ENCODE measurements at regions not wholly inside any gene's neighbourhood (a gene's known extent, or its start where the extent isn't known, plus 50 kb on each side); places are given as distances from the start of the nearest gene placed in this dataset.

DNA sequence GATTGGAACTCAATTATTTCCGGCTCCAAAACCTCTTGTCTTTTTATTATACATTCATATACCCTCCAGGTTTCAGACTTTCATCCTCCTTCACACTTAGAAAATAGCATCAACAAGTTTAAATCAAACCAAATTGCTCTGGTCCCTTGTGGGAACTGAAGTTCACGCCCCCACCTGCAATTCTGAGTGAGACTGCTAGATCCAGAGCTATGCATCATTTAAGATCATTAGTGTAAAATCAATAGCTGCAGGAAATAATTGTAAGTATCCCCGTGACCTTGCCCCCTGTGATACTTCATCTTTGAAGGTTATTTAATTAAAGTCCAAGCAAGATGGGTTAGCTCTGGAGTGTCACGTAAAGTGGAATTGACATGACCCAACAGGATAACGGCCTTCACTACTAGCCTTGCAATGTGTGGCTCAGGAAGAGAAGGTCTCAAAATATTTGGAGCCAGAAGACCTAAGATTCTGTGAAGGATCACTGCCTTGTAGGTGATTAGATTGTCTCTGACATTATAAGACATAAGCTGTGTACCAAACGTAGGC lies 742.2 kb upstream of the LRRC4C start:
- intact Hi-C loops (cut with micrococcal nuclease): no loop called here
- H3K27ac Mint-ChIP-seq: no peak overlapping the region
- no peaks in the 10 kb centered on the region for H3K27me3 Mint-ChIP-seq
- H3K4me3 Mint-ChIP-seq: no peak overlapping the region
- CTCF ChIA-PET: no interaction called here
- no peaks in the 10 kb centered on the region for H3K4me1 Mint-ChIP-seq
- no peak for TF ChIP-seq CTCF (IDR thresholded peaks at IDR 0.05)
- no peaks in the 10 kb centered on the region for H3K36me3 Mint-ChIP-seq (ENCODE audit: low read depth)
- POLR2A ChIA-PET: no interaction called here
- no peak for ATAC-seq (ENCODE audit: low read depth)
- DNase-seq: no peak
- peaks cover 12% of the 10 kb centered on the region for H3K9me3 Mint-ChIP-seq

- ATAC-seq (ENCODE audit: low read depth) (no peak), DNase-seq (no peak)
- no peak for TF ChIP-seq CTCF (IDR thresholded peaks at IDR 0.05)
- intact Hi-C loops (cut with micrococcal nuclease): no loop called here
- Mint-ChIP-seq H3K27me3 (no peaks in the 10 kb centered on the region), H3K36me3 (ENCODE audit: low read depth) (no peaks in the 10 kb centered on the region), H3K27ac (no peak overlapping the region), H3K9me3 (peaks cover 17% of the 10 kb centered on the region), H3K4me1 (no peaks in the 10 kb centered on the region), H3K4me3 (no peak overlapping the region)
- ChIA-PET POLR2A (no interaction called here), CTCF (interaction anchor here (0.5 kb wide), 1 partner anchor 13 kb away, joined by 3 read pairs; no protein-coding TSS in a partner anchor)
These were observed 746.1 kb upstream of the LRRC4C start for GRCh38 chr11:42205518-42205917.

GRCh38 chr11:42225664-42226063 lies 766.2 kb upstream of the LRRC4C start:
- no peak overlapping the region for H3K27ac Mint-ChIP-seq
- no peaks in the 10 kb centered on the region for H3K4me1 Mint-ChIP-seq
- intact Hi-C loops (cut with micrococcal nuclease): no loop called here
- no peak overlapping the region for H3K4me3 Mint-ChIP-seq
- no peak for ATAC-seq (ENCODE audit: low read depth)
- no peaks in the 10 kb centered on the region for H3K27me3 Mint-ChIP-seq
- no peak for TF ChIP-seq CTCF (IDR thresholded peaks at IDR 0.05)
- POLR2A ChIA-PET: no interaction called here
- no peak for DNase-seq
- CTCF ChIA-PET: no interaction called here
- no peaks in the 10 kb centered on the region for H3K36me3 Mint-ChIP-seq (ENCODE audit: low read depth)
- H3K9me3 Mint-ChIP-seq: peaks cover 11% of the 10 kb centered on the region

DNA sequence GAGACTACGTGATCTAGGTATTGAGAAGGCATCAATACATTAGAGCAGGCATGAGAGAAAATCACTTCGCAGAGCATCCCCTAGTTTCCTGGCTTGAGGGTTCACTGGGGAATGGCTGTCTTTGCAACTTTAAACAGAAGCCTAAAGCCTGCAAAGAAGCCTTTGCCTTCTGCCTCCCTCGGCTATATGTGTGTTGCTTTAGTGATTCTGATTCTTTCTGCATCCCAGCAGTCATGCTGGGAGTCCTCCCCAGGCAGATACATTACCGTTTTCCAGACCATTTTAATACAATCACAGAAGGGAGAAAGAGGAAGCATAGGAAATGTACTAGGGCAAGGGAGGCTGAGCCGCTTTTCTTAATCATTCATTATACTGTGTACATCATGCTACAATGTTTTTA lies 773.2 kb upstream of the LRRC4C start:
- Mint-ChIP-seq H3K27me3 (no peaks in the 10 kb centered on the region), H3K36me3 (ENCODE audit: low read depth) (no peaks in the 10 kb centered on the region), H3K9me3 (peaks cover 4% of the 10 kb centered on the region), H3K27ac (no peak overlapping the region), H3K4me3 (no peak overlapping the region), H3K4me1 (no peaks in the 10 kb centered on the region)
- no peak for ATAC-seq (ENCODE audit: low read depth)
- POLR2A ChIA-PET: no interaction called here
- intact Hi-C loops (cut with micrococcal nuclease): no loop called here
- CTCF ChIA-PET: no interaction called here
- no peak for DNase-seq
- no peak for TF ChIP-seq CTCF (IDR thresholded peaks at IDR 0.05)

- H3K27me3 Mint-ChIP-seq: no peaks in the 10 kb centered on the region
- H3K27ac Mint-ChIP-seq: no peak overlapping the region
- CTCF ChIA-PET: no interaction called here
- H3K36me3 Mint-ChIP-seq (ENCODE audit: low read depth): no peaks in the 10 kb centered on the region
- no peak for TF ChIP-seq CTCF (IDR thresholded peaks at IDR 0.05)
- intact Hi-C loops (cut with micrococcal nuclease): no loop called here
- no peak for ATAC-seq (ENCODE audit: low read depth)
- H3K4me3 Mint-ChIP-seq: no peak overlapping the region
- H3K9me3 Mint-ChIP-seq: peaks cover 4% of the 10 kb centered on the region
- POLR2A ChIA-PET: no interaction called here
- H3K4me1 Mint-ChIP-seq: no peaks in the 10 kb centered on the region
- DNase-seq: no peak
These were observed 775.0 kb upstream of the LRRC4C start for GRCh38 chr11:42234451-42234951.

Data from activated B cell treated with CpG ODN at 0.5 μM for 24 hours (primary cell).